H1 (cell line): ENCODE measurements at regions not wholly inside any gene's neighbourhood (a gene's known extent, or its start where the extent isn't known, plus 50 kb on each side); places are given as distances from the start of the nearest gene placed in this dataset.

Source experiments
- CTCF ChIA-PET: fragments of 300-600 bp; sonication (Branson Sonifier 250); formaldehyde crosslinking; loops from one replicate; lab custom pipeline; 2021; ENCODE audit not compliant: partially characterized antibody; lab: Charles Lee
- POLR2A ChIA-PET: fragments of 300-600 bp; sonication (Branson Sonifier 250); formaldehyde crosslinking; loops from one replicate; lab custom pipeline; 2021; ENCODE audit warnings: inconsistent platforms; ENCODE audit not compliant: partially characterized antibody; lab: Charles Lee
- DNase-seq, 2 experiments: peaks; one replicate each; pipeline versions ENCODE4 v3.0.0 to v3.0.0-alpha.2; 2010 to 2022; ENCODE audit warnings: low spot score in 2 of 2, low read depth in 1 of 2, mixed read lengths in 1 of 2
- FAIRE-seq: peaks from 2 replicates; lab custom pipeline; 2011; peaks lifted over from hg19 to GRCh38; lab: Jason Lieb, UNC
- H2AFZ ChIP-seq: 2 replicates; pipeline ENCODE4 v1.8.1; 2012; ENCODE audit warnings: low read length, inconsistent platforms
- H2AK5ac ChIP-seq: 2 replicates; pipeline ENCODE4 v1.6.1; 2013; ENCODE audit warnings: low read depth, low read length
- H2BK120ac ChIP-seq: replicated peaks from 2 replicates; pipeline ENCODE3; 2013; ENCODE audit warnings: low read depth, low read length, inconsistent platforms
- H2BK12ac ChIP-seq: 2 replicates; pipeline ENCODE4 v1.6.1; 2013; ENCODE audit warnings: low read depth, low read length
- H2BK15ac ChIP-seq: 2 replicates; pipeline ENCODE4 v1.6.1; 2013; ENCODE audit warnings: low read length
- H2BK20ac ChIP-seq: 2 replicates; pipeline ENCODE4 v1.6.1; 2013; ENCODE audit warnings: low read length
- H2BK5ac ChIP-seq: 2 replicates; pipeline ENCODE4 v1.6.1; 2013; ENCODE audit warnings: low read depth, low read length
- H3K14ac ChIP-seq: 2 replicates; pipeline ENCODE4 v1.6.1; 2013; ENCODE audit warnings: inconsistent platforms; ENCODE audit not compliant: insufficient read length
- H3K18ac ChIP-seq: 2 replicates; pipeline ENCODE4 v1.6.1; 2013; ENCODE audit warnings: low read length; ENCODE audit errors: extremely low read depth
- H3K23ac ChIP-seq: 2 replicates; pipeline ENCODE4 v1.6.1; 2013; ENCODE audit warnings: inconsistent platforms; ENCODE audit not compliant: insufficient read length
- H3K23me2 ChIP-seq: 2 replicates; pipeline ENCODE4 v1.6.1; 2013; ENCODE audit warnings: low read depth, low read length
- H3K27ac ChIP-seq: 2 replicates; pipeline ENCODE4 v1.6.1; 2011; ENCODE audit warnings: low read depth, low read length, inconsistent platforms
- H3K27me3 ChIP-seq, 4 experiments: replicated peaks in 1 of 4; 1 replicate in 1 of 4; 2 replicates in 3 of 4; pipeline versions ENCODE4 v1.6.1 to v1.8.1; 2011 to 2013; ENCODE audit warnings: low read length in 3 of 4, mild to moderate bottlenecking in 3 of 4, inconsistent platforms in 2 of 4, mixed read lengths in 2 of 4, moderate library complexity in 1 of 4; ENCODE audit not compliant: control insufficient read depth in 3 of 4, insufficient read depth in 3 of 4; ENCODE audit errors: extremely low read depth in 1 of 4
- H3K36me3 ChIP-seq, 4 experiments: 2 replicates each; pipeline versions ENCODE4 v1.6.1 to v1.8.1; 2011 to 2013; ENCODE audit warnings: mild to moderate bottlenecking in 4 of 4, low read length in 3 of 4, moderate library complexity in 2 of 4, control low read depth in 1 of 4, inconsistent platforms in 1 of 4; ENCODE audit not compliant: insufficient read depth in 4 of 4, control insufficient read depth in 2 of 4
- H3K4ac ChIP-seq: replicated peaks from 2 replicates; pipeline ENCODE3; 2013; ENCODE audit warnings: low read length, low read depth, mixed read lengths, inconsistent platforms; ENCODE audit not compliant: insufficient read length
- H3K4me1 ChIP-seq, 4 experiments: replicated peaks in 1 of 4; 1 replicate in 1 of 4; 2 replicates in 3 of 4; pipeline versions ENCODE4 v1.6.1 to v1.8.1; 2011 to 2013; ENCODE audit warnings: low read length in 3 of 4, inconsistent platforms in 2 of 4, mixed read lengths in 1 of 4; ENCODE audit not compliant: insufficient read depth in 4 of 4, control insufficient read depth in 3 of 4
- H3K4me2 ChIP-seq, 2 experiments: 2 replicates each; pipeline versions ENCODE4 v1.6.1 to v1.8.1; 2011 to 2013; ENCODE audit warnings: low read depth in 2 of 2, low read length in 2 of 2, control low read depth in 1 of 2, inconsistent platforms in 1 of 2, mild to moderate bottlenecking in 1 of 2; ENCODE audit not compliant: insufficient read depth in 1 of 2
- H3K4me3 ChIP-seq, 4 experiments: fragments of 200-600, 300-600 bp in 1 of 4; sonication (generic), shearing (Covaris generic), sonication (Bioruptor Twin) in 1 of 4; 2 replicates each; pipeline versions ENCODE4 v1.5.1 to v1.8.1; 2011 to 2016; ENCODE audit warnings: low read length in 4 of 4, low read depth in 3 of 4, control low read depth in 2 of 4, inconsistent platforms in 2 of 4, mild to moderate bottlenecking in 2 of 4, mixed read lengths in 1 of 4, moderate library complexity in 1 of 4; ENCODE audit not compliant: insufficient read depth in 2 of 4; ENCODE audit errors: extremely low read depth in 1 of 4
- H3K56ac ChIP-seq: replicated peaks from 2 replicates; pipeline ENCODE3; 2013; ENCODE audit warnings: low read depth, mild to moderate bottlenecking, mixed read lengths, low read length, inconsistent platforms; ENCODE audit not compliant: insufficient read length
- H3K79me1 ChIP-seq: 2 replicates; pipeline ENCODE4 v1.6.1; 2013; ENCODE audit warnings: low read depth, low read length, control low read depth
- H3K79me2 ChIP-seq, 2 experiments: 2 replicates each; pipeline versions ENCODE4 v1.6.1 to v1.8.1; 2012 to 2013; ENCODE audit warnings: low read length in 2 of 2, mild to moderate bottlenecking in 2 of 2, inconsistent platforms in 1 of 2; ENCODE audit not compliant: insufficient read depth in 2 of 2, control insufficient read depth in 1 of 2
- H3K9ac ChIP-seq, 4 experiments: replicated peaks in 1 of 4; 1 replicate in 1 of 4; 2 replicates in 3 of 4; pipeline versions ENCODE4 v1.6.1 to v1.8.1; 2011 to 2013; ENCODE audit warnings: low read depth in 3 of 4, low read length in 3 of 4, control low read depth in 2 of 4, mild to moderate bottlenecking in 2 of 4, moderate library complexity in 2 of 4, inconsistent platforms in 1 of 4; ENCODE audit errors: extremely low read depth in 1 of 4
- H3K9me3 ChIP-seq, 2 experiments: 2 replicates each; pipeline versions ENCODE4 v1.6.1 to v1.8.1; 2012 to 2013; ENCODE audit warnings: mild to moderate bottlenecking in 2 of 2, moderate library complexity in 2 of 2, control low read depth in 1 of 2, inconsistent platforms in 1 of 2, low read depth in 1 of 2, low read length in 1 of 2, mixed read lengths in 1 of 2; ENCODE audit not compliant: insufficient read depth in 2 of 2
- H4K20me1 ChIP-seq, 2 experiments: replicated peaks in 1 of 2; 2 replicates each; pipeline versions ENCODE3 to v1.8.1; 2011 to 2013; ENCODE audit warnings: inconsistent platforms in 2 of 2, low read length in 2 of 2, mild to moderate bottlenecking in 1 of 2; ENCODE audit not compliant: insufficient read depth in 2 of 2, control insufficient read depth in 1 of 2
- H4K5ac ChIP-seq: 2 replicates; pipeline ENCODE4 v1.6.1; 2013; ENCODE audit warnings: low read length, low read depth, mixed read lengths, inconsistent platforms; ENCODE audit not compliant: insufficient read length
- H4K8ac ChIP-seq: 2 replicates; pipeline ENCODE4 v1.8.0; 2013; ENCODE audit warnings: mild to moderate bottlenecking, moderate library complexity, low read length, inconsistent platforms; ENCODE audit not compliant: insufficient read depth; ENCODE audit errors: extremely low read depth
- H4K91ac ChIP-seq: replicated peaks from 2 replicates; pipeline ENCODE3; 2013; ENCODE audit warnings: low read length, mixed read lengths, inconsistent platforms; ENCODE audit not compliant: insufficient read length
- KDM1A ChIP-seq: fragments of 200-600, 300-600 bp; sonication (generic); IDR thresholded peaks from 2 replicates; pipeline ENCODE4 v1.7.1; 2016; ENCODE audit warnings: mild to moderate bottlenecking, low read length, borderline replicate concordance
- KDM5A ChIP-seq: fragments of 200-600 bp; IDR thresholded peaks from 2 replicates; pipeline ENCODE4 v1.7.1; 2012; ENCODE audit warnings: mild to moderate bottlenecking, low read length, inconsistent platforms, mixed read lengths
- MAFK ChIP-seq: IDR thresholded peaks from 2 replicates; pipeline ENCODE4 v1.6.1; 2012; ENCODE audit warnings: low read depth, mild to moderate bottlenecking, improper control_type of control experiment, low read length
- TAF1 ChIP-seq: IDR thresholded peaks from 2 replicates; pipeline ENCODE4 v1.6.1; 2011; ENCODE audit warnings: mild to moderate bottlenecking, low read depth, low read length
- WGBS, 2 experiments: shearing (Covaris generic) in 1 of 2; methylation state at CpG; one replicate each; pipeline versions ENCODE4 v1.1.6 to v1.1.7; 2013 to 2015; ENCODE audit warnings: low lambda C conversion rate in 2 of 2, mixed read lengths in 2 of 2, inconsistent platforms in 1 of 2, low coverage in 1 of 2, missing lambda C conversion rate in 1 of 2; ENCODE audit not compliant: insufficient replicate concordance in 2 of 2, insufficient coverage in 1 of 2, insufficient read length in 1 of 2; ENCODE audit errors: extremely low coverage in 1 of 2, missing lambda C conversion rate in 1 of 2; 5-methylcytosine and 5-hydroxymethylcytosine counted together

- Histone ChIP-seq H3K4me2 (no peak overlapping the region), H4K8ac (no peak overlapping the region), H2AFZ (no peak overlapping the region), H2BK120ac (no peak overlapping the region), H3K56ac (no peak overlapping the region), H3K23me2 (no peaks in the 10 kb centered on the region), H4K5ac (no peak overlapping the region), H4K91ac (no peak overlapping the region), H3K4ac (no peak overlapping the region), H3K79me1 (no peaks in the 10 kb centered on the region), H3K36me3 (no peaks in the 10 kb centered on the region), H3K9me3 (no peaks in the 10 kb centered on the region), H3K4me3 (no peak overlapping the region), H3K79me2 (no peaks in the 10 kb centered on the region), H3K4me1 (peaks cover 0 to 5% (median 3%) of the 10 kb centered on the region in 4 experiments; a peak in 2 of 7 replicates), H3K14ac (no peak overlapping the region), H3K9ac (no peak overlapping the region), H4K20me1 (no peaks in the 10 kb centered on the region), H2AK5ac (no peak overlapping the region), H2BK12ac (no peak overlapping the region), H3K27ac (no peak overlapping the region), H2BK15ac (no peak overlapping the region), H3K27me3 (no peaks in the 10 kb centered on the region), H2BK20ac (no peak overlapping the region), H3K23ac (no peak overlapping the region), H3K18ac (no peak overlapping the region), H2BK5ac (no peak overlapping the region)
- no peak for FAIRE-seq
- ChIA-PET CTCF (interaction anchor here (0.6 to 0.7 kb wide), 2 partner anchors 29 to 34 kb away, joined by 3 read pairs; no protein-coding TSS in a partner anchor), POLR2A (no interaction called here)
- WGBS, 2 experiments, result 97% methylated on average over 8 of the region's 8 CpGs; no CpG with 5 or more reads in 1 of the 2 experiments
- TF ChIP-seq MAFK (no peak), KDM1A (no peak), KDM5A (no peak), TAF1 (no peak)
- no peak for DNase-seq
These were observed 235.6 kb downstream of the BCAS1 start for GRCh38 chr20:53834749-53835148.
